NCI-H1105 (cell line): ENCODE measurements at regions not wholly inside any gene's neighbourhood (a gene's known extent, or its start where the extent isn't known, plus 50 kb on each side); places are given as distances from the start of the nearest gene placed in this dataset.

ENCODE experiments used
- DNase-seq: peaks from one replicate; lab custom pipeline; 2025; lab: John Stamatoyannopoulos, UW

DNA sequence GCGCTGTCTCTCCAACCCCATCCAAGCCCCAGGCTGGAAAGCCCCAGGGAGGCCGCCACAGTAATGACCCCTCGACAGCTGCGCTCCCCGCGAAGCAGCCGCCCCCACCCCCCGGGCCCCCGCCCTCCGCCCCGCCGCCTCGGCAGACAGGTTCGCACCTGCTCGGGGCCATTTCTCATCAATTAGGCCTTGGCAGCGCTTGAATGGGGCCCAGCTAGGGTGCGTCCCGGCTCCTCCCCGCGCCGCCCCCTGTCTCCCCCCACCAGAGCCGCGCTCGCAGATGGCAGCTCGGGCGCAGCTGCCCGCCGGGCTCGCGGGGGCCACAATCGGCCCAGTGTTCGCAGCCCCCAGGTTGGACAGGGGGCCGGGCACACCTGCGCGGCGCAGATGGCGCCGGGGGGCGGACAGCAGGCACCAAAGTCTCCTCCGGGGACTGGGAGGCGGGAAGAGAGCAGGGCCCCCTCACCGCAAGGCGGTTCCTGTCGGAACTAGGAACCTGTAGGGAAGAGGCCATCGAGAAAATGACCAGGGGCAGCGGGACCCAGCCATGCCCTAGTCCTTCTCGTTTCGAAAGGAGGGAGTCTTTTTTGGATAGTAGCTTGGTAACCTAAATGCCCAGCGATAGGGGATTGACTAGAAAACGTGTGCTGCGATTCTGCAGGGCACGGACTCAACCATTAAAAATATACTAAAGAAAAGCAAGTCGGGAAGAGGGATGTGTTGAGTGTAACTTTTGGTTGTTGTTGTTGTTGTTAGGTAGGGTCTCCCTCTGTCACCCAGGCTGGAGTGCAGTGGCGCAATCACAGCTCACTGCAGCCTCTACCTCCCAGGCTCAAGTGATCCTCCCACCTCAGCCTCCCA, 83.2 kb upstream of the EYA2 start:
- DNase-seq: peak; percentile 96

DNA sequence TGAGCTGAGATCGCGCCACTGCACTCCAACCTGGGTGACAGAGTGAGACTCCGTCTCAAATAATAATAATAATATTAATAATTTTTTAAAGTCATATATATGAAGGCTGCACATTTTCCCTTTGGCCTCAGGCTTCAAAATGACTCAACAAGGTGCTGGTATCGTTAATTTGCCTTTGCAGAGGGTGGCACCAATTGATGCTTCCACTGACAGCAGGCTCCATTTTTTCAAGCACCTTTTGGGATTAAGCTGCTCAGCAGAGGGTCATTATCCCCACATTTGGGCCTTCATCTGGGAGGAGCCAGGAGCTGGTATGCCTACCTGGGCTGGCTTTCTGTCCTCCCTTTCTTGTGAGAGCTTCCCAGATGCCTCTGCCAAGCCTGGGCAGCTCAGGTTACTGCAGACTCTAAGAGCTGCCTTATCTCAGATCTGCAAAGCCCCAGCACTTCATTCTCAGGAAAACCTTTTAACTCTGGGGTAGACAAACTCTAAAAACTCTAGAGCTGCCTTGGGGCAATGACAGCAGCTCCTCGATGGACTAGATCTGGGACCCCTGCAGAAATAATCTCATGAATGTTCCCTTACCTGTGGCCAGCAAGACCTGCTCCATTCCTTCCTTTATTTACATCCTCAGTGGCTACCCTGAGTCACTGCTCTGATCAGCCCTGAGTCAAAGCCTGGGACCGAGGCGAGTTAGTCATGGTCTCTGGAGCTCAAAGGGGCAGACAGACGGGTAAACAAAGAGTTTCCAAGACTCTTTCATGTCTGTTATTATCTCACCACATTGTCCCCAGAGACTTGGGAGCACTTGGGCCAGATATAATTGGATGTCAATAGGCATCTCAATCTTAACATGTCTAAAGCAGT, 80.0 kb upstream of the EYA2 start:
- peak; percentile 80 for DNase-seq

DNA sequence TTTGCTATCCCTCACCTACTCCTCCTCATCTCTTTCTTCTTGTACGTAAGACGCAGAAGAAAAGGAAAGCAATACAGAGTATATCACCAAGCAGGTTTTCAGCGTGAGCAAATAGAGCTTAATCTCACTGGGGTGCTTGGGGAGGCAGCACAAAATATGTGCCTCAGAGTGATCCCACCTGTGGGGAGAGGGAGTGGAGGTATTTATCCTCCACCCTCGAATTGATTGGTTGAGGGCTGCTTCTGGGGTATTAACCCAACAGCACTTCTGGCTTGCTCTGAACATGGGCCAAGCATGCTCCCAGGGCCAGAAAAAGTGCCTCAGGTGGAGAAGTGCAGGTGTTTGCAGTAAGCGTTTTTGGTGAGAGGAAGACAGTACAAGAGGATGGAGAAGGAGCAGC, 78.5 kb upstream of the EYA2 start:
- DNase-seq: no peak

DNA sequence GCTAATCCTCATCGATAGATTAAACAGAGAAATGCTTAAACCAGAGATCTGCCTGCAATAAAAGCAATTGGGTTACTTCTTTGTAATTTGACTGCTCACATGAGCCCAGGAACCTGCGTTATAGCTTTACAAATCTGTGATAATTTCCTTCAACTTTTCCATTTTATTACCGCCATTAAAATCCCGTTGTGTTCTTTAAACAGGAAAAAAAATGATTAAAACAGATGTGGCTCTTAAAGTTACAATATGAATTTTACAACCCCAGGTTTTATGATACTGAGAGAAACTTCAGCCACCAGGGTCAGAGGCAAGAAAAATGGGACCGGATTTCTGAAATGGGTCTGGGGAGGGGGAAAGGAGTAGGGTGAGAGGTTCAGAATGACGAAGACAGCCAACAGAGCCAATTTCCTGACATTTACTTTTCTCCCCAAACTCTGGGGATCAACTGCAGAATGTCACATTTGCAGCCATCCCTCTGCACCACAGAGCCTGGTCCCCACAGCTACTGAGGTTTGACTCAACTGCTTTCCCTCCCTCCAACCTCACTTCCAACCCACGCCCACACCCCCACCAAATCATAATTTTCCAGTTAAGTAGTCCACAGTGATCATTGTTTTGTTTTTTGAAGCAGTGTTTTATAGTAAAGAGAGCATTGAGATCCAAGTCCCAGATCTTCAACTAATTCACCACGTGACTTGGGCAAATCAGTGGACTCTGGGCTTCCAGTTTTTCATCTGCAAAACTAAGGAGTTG, 77.6 kb upstream of the EYA2 start:
- DNase-seq: no peak

DNA sequence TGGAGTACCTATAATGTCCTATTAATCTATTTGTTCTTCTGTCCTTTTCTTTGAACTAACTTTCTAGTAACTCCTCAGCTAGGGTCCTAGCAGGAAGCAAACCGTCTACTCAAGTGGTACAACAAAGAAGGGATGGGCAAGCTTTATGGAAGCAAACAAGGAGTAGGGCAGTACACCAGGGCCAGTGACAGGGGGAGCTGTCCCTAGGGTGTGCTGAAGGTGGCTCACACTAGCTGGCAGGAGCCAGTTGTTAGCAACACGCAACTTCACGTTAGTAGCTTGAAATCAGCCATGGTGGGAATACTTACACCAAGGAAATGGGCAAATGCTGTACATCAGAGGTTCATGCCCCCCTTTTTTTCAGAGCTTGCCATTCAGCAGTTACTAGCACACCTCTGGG, 74.0 kb upstream of the EYA2 start:
- DNase-seq: no peak

DNA sequence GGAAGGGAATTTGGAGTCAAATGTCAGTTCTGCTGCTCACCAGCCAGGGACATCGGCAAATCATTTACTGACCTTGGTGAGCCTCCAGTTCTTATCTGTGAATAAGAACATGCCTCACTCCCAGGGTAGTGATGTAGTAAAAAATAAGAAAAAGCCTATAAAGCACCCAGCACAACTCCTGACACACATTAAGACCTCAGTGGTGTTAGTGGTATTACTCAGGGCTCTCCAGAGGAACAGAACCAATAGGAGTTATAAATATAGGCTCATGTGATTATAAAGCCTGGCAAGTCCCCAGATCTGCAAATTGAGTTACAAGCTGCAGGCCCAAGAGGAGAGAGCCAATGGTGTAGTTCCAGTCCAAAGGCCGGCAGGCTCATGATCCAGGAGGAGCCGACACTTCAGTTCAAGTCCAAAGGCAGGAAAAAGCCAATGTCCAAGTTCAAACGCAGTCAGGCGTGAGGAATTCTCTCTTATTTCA, 71.3 kb upstream of the EYA2 start:
- no peak for DNase-seq

DNA sequence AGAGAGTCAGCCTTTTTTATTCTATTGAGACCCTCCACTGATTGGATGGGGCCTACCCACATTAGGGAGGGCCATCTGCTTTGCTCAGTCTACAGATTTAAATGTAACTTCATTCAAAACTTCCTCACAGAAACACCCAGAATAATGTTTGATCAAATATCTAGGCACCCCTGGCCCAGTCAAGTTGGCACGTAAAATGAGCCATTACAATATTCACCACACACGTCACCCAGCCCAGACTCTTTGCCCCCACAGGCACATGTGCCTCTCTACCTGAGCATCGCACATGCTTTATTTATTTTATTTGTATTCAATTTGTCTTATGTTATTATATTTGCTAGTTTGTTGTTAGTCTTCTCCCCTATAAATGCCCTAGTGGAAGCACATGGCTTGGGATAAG, 70.9 kb upstream of the EYA2 start:
- no peak for DNase-seq

DNA sequence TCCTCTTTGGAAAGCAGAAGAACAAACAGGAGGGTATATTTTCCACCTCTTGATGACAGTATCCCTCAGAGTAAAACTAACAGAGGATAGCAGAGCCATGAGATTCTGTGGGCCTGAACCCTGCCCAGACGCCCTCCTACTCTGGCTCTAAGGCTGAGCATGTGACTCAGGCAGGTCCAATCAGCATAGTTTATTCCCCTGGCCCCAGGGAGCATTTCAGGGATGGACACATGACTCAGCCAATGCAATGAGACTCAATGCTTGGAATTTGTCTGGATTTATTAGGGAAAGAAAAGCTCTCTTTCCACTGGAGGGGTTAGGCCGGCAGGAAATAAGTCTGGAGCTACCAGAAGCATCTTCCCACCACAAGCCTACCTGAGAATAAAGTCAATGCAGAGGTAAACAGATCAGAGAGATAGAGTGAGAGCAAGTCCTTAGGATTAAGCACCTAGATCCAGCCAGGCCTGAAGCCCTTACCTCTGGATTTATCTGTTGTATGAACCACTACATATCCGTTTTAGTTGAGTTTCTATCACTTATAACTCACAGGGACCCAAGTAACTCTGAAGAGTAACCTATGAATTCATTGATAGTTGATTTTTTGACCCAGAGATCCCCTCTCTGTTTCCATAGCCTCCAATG, 68.2 kb upstream of the EYA2 start:
- DNase-seq: no peak

DNA sequence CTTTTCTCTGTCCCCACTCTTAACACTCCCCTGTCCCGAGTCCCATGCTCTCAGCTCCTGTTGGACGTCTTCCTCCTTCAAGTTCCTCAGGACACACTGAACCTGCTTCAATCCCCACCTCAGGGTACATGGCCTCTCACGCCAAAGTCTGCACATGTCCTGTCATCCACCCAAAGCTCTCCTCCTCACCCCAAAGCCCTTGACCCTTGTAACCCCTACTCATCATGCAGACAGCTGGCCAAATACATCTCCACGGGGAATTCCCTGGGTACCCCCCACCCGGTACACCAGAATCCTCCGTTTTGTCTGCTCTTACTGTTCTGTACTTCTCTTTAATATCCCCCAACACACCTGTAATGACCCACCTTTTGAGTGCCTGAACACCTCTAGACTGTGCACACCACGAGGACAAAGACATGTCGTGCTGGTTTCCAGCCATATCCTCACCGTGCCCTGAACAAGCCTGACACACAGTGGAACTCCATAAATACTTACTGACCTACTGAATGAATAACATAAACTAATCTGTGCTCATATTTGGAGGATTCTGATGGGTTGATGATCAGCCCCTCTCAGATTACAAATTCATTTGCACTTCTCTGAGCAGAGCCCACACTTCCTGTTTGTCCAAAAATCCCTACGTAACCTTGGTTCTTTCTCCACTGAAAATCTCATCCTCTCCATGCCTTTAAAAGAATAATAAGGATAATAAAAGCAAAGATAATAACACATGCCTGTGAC, 66.8 kb upstream of the EYA2 start:
- no peak for DNase-seq

DNA sequence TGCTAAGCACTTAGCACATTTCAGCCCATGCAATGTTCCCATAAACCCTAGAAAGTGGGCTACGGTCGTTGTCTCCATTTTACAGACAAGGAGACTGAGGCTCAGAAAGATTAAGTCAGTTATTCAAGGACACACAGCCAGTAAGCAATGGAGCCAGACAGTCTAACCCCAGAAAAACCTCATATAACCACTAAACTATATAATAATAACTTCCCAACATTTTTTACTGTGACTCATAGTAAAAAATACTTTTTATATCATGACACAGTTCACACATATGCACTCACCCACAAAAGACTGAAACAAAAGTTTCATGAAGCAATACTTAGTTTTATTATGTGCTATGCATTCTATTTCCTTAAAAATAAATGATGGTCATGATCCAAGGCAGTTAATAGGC, 66.2 kb upstream of the EYA2 start:
- no peak for DNase-seq

DNA sequence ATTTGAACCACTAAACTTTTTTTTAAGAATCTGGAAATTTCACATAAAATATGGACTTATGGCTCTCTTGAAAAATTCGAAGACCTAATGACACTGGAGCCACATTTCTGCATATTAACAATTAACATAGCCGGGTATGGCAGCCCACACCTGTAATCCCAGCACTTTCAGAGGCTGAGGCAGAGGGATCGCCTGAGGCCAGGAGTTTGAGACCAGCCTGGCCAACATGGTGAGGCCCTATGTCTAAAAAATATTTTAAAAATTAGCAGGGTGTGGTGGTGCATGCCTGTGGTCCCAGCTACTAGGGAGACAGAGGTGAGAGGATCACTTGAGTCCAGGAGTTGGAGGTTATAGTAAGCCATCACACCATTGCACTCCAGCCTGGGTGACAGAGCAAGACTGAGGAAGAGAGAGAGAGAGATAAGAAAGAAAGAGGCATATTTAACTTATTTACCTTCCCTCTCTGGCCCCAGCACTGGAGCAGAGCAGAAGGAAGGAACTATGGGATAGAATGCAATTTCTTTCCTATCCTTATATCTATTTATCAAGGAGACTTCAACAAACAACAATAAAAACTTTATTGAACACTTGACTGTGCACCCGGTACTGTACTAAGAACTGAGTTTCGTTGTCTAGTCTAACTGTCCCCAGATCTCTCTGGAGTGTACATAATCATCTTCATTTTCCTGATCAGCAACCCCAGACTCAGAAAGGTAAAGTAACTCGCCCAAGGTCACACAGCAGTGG, 63.6 kb upstream of the EYA2 start:
- no peak for DNase-seq

DNA sequence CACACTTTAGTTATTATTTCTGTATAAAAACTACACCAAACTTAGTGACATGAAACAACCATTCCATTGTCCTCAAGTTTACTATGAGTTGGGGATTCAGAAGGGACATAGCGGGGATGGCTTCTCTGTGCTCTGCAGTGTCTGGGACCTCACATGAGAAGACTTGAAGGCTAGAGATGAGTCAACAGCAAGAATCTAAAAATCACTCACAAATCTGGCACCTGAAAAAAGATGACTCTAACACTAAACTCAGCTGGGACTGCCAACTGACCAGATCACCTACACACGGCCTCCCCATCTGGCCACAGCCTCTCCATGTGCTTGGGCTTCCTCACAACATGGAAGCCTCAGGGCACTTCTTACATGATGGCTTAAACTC, 63.0 kb upstream of the EYA2 start:
- DNase-seq: no peak

DNA sequence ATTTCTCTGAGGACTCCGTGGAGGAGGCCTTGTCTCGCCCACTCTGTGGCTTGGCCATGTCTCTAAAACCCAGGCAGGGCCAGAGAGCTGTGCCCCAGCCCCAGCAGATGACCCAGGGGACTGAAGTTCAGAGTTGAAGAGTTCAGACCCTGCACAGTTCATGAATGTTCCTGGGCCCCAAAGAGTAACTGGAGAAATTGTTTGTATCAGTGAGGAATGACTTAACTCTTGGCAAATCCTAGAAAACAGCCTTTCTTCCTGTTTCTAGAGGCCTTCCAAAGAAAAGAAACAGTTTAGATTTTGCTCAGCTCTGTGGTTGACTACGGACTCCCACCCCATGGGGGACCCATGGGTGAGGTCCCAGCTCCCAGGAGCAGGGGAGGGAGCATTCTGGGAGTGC, 62.1 kb upstream of the EYA2 start:
- no peak for DNase-seq

DNA sequence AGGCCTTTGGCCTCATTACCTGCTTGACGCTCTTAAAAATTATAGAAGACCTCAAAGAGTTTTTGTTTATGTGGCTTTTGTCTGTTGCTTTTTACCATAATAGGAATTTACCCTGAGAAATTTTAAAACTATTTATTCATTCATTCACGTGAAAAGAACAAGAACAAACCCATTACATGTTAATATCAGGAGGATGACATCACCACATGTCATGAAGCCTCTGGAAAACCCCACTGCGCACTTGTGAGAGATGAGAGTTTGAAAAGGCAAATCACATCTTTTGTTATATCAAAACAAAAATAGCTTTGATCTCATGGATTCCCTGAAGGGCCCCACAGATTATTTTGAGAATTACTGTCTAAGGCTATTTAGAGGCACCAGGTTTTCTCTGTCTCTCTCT, 61.3 kb upstream of the EYA2 start:
- DNase-seq: no peak

DNA sequence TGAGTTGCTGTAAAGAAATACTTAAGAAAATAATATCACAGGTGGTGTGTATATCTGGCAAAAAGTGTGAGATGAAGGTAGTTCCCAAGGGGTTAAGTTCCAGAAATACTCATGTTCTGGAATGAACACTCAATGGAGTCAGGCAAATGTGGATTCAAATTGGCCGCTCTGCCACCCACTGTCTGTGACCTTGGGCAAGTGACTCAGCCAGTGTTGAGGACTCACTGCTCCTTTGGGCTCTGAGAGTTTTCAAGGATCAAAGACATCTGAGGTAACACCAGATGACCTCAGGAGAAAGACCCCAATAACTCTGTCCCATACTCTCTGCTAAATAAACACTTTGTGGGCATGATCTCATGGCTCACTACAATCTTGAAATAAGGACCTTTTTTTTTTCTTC, 59.2 kb upstream of the EYA2 start:
- DNase-seq: no peak

DNA sequence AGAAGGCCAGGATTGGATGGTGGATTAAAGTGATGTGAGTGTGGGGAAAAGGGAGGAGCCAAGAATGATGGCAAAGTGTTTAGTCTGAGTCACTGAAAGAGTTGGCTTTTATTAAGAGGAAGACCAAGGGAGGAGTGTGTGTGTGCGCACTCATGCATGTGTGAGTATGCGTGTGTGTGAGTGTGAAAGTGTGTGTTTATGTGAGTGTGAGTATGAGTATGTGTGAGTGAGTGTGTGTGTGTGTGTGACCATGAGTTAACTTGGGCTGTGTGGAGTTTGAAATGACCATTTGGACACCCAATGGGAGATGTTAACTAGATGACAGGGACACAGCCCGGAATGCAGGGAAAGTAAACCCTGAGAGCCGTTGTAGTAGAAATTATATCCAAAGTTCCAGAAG, 57.6 kb upstream of the EYA2 start:
- DNase-seq: no peak

DNA sequence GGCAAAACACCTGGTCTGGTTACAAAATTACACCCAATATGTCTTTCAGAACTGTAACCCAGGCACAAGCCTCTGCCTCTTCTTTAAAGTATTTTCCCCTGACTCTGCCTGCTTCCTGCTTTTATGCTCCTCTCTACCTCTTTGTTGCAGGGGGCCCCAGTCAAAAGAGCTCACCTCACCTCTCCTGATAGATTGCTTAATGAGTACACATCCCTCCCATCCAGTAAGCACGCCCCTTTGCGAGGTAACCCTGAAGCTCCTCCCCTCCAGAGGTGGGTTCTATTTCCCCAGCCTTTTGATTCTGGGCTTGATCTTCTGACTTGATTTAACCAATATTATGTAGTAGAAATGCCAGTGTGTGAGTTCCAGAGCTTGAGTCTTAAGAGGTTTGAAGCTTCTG, 56.6 kb upstream of the EYA2 start:
- DNase-seq: no peak

DNA sequence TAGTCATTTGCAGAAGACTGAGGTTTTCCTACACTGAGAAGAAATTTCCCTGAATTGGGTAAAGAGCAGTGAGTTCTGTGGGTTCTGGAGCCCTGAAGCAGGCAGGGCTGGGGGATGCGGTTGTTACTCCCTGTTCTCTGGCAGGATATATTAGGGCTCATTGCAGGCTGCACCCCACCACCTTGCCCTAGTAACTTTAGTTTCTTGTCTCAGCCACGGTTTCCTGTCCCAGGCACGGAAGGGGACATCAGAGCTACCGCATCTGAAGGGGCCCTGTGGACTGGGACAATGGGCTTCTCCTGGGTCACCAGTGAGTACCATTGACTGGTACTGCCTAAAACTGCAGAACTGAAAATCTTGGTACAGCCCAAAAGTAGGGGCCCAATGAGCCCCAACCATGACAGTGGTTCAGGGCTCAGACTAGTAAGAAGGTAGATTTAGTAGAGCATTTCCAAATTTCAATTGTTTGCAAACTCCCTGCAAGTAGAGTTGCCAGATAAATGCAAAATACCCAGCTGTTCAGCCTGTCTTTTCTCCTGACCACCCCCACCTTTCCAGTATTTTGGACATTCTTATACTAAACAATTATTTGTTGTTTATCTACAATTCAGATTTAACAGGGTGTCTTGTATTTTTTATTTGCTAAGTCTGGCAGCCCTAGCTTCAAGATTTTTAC, 54.5 kb upstream of the EYA2 start:
- DNase-seq: no peak
